ENCODE measurements at regions not wholly inside any gene's neighbourhood (a gene's known extent, or its start where the extent isn't known, plus 50 kb on each side); places are given as distances from the start of the nearest gene placed in this dataset.

- Histone ChIP-seq H3K27me3 (no peaks in the 10 kb centered on the region), H3K9me3 (no peaks in the 10 kb centered on the region), H3K4me3 (replicated peaks in 1 of 3) (no peak overlapping the region), H3K36me3 (no peaks in the 10 kb centered on the region), H3K4me1 (no peaks in the 10 kb centered on the region), H3K27ac (no peak overlapping the region)
- DNase-seq = no peak
- TF ChIP-seq CTCF (IDR thresholded peaks at IDR 0.05) = no peak
- no peak for TF ChIP-seq POLR2A (IDR thresholded peaks at IDR 0.05)
- intact Hi-C loops (cut with DNase I) = no loop called here
- WGBS, 2 donors = 60 to 65% methylated on average over 2 of the region's 2 CpGs
These were observed 970.4 kb downstream of the RPA4 start for GRCh38 chrX:97854086-97854485.

GRCh38 chrX:97858592-97858991 lies 974.9 kb downstream of the RPA4 start:
- Histone ChIP-seq H3K27ac (no peak overlapping the region), H3K36me3 (no peaks in the 10 kb centered on the region), H3K27me3 (no peaks in the 10 kb centered on the region), H3K9me3 (no peaks in the 10 kb centered on the region), H3K4me3 (replicated peaks in 1 of 3) (no peak overlapping the region), H3K4me1 (no peaks in the 10 kb centered on the region)
- no peak for TF ChIP-seq POLR2A (IDR thresholded peaks at IDR 0.05)
- no peak for TF ChIP-seq CTCF (IDR thresholded peaks at IDR 0.05)
- intact Hi-C loops (cut with DNase I) = no loop called here
- DNase-seq = no peak
- 58 to 64% methylated on average over 1 of the region's 1 CpG for WGBS, 2 donors

- H3K9me3 ChIP-seq = no peaks in the 10 kb centered on the region
- H3K4me1 ChIP-seq = no peaks in the 10 kb centered on the region
- H3K4me3 ChIP-seq (replicated peaks in 1 of 3) = no peak overlapping the region
- intact Hi-C loops (cut with DNase I) = no loop called here
- 91 to 100% methylated on average over 1 of the region's 1 CpG for WGBS, 2 donors
- TF ChIP-seq POLR2A (IDR thresholded peaks at IDR 0.05) (no peak), CTCF (IDR thresholded peaks at IDR 0.05) (no peak)
- H3K27ac ChIP-seq = no peak overlapping the region
- no peak for DNase-seq
- H3K27me3 ChIP-seq = no peaks in the 10 kb centered on the region
- H3K36me3 ChIP-seq = no peaks in the 10 kb centered on the region
These were observed 976.5 kb downstream of the RPA4 start for GRCh38 chrX:97860226-97860625.

GRCh38 chrX:97863261-97863660 lies 979.6 kb downstream of the RPA4 start:
- Histone ChIP-seq H3K4me1 (no peaks in the 10 kb centered on the region), H3K27me3 (no peaks in the 10 kb centered on the region), H3K9me3 (no peaks in the 10 kb centered on the region), H3K27ac (no peak overlapping the region), H3K4me3 (replicated peaks in 1 of 3) (no peak overlapping the region), H3K36me3 (no peaks in the 10 kb centered on the region)
- intact Hi-C loops (cut with DNase I) = no loop called here
- DNase-seq = no peak
- no peak for TF ChIP-seq CTCF (IDR thresholded peaks at IDR 0.05)
- TF ChIP-seq POLR2A (IDR thresholded peaks at IDR 0.05) = no peak
- WGBS, 2 donors = 69 to 75% methylated on average over 3 of the region's 3 CpGs

- Histone ChIP-seq H3K4me1 (no peaks in the 10 kb centered on the region), H3K36me3 (no peaks in the 10 kb centered on the region), H3K27ac (no peak overlapping the region), H3K9me3 (no peaks in the 10 kb centered on the region), H3K27me3 (no peaks in the 10 kb centered on the region), H3K4me3 (replicated peaks in 1 of 3) (no peak overlapping the region)
- WGBS, 2 donors = 56 to 70% methylated on average over 2 of the region's 2 CpGs
- intact Hi-C loops (cut with DNase I) = no loop called here
- no peak for TF ChIP-seq POLR2A (IDR thresholded peaks at IDR 0.05)
- TF ChIP-seq CTCF (IDR thresholded peaks at IDR 0.05) = no peak
- DNase-seq = no peak
These were observed 983.6 kb downstream of the RPA4 start for GRCh38 chrX:97867266-97867665.
